ENCODE measurements at regions not wholly inside any gene's neighbourhood (a gene's known extent, or its start where the extent isn't known, plus 50 kb on each side); places are given as distances from the start of the nearest gene placed in this dataset.

DNA sequence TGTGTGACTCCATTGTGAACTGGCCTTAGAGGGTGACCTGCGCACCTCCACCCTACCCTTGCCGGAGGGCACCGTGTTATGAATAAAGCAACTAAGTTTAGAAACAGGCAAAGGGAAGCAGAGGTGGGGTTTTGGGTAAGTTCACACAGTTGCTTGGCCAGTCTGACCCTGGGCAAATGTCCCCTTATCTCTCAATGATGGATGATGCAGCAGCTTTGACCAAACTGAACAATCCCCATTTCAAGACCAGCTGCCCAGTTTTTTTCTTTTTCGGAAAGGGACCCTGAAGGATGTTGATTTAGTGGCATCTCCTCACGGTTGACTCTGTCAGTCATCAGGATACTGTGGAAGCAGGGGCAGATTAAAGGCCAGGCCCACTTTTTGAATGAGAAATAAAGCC lies 68.7 kb upstream of the PRDM1 start (continued):
- TF ChIP-seq, protein P1, sequence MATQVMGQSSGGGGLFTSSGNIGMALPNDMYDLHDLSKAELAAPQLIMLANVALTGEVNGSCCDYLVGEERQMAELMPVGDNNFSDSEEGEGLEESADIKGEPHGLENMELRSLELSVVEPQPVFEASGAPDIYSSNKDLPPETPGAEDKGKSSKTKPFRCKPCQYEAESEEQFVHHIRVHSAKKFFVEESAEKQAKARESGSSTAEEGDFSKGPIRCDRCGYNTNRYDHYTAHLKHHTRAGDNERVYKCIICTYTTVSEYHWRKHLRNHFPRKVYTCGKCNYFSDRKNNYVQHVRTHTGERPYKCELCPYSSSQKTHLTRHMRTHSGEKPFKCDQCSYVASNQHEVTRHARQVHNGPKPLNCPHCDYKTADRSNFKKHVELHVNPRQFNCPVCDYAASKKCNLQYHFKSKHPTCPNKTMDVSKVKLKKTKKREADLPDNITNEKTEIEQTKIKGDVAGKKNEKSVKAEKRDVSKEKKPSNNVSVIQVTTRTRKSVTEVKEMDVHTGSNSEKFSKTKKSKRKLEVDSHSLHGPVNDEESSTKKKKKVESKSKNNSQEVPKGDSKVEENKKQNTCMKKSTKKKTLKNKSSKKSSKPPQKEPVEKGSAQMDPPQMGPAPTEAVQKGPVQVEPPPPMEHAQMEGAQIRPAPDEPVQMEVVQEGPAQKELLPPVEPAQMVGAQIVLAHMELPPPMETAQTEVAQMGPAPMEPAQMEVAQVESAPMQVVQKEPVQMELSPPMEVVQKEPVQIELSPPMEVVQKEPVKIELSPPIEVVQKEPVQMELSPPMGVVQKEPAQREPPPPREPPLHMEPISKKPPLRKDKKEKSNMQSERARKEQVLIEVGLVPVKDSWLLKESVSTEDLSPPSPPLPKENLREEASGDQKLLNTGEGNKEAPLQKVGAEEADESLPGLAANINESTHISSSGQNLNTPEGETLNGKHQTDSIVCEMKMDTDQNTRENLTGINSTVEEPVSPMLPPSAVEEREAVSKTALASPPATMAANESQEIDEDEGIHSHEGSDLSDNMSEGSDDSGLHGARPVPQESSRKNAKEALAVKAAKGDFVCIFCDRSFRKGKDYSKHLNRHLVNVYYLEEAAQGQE (IDR thresholded peaks at IDR 0.05; ENCODE audit: low read depth, low read length), result no peak
- TF ChIP-seq SIN3A (IDR thresholded peaks at IDR 0.05; ENCODE audit: borderline replicate concordance, low read depth, low read length), result no peak

DNA sequence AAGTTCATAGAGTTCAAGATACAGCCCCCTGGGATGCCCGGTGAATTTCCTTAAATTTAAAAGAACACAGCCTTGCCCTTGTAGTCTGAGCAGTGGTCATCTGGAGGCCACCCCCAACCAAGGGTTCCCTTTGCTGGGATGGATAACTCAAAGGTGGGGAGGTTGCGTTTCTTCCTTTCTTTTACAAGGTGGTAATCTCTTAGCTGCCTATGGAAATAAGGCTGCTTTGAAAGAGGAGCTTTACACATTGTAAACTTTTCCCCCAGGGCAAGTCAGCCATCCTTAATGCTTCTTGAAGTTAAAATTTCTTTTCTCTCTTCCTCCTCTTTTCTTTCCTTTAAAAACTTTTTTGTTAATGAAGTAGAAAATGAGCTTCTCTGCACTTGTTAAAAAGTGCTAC lies 71.2 kb upstream of the PRDM1 start:
- Histone ChIP-seq H2AFZ (ENCODE audit: low read depth) (no peak overlapping the region), H3K27ac (ENCODE audit: low read depth in 2 of 2, low read length in 1 of 2) (no peak overlapping the region), H3K9me2 (no peaks in the 10 kb centered on the region), H3F3A (replicated peaks; ENCODE audit: insufficient read depth) (no peaks in the 10 kb centered on the region), H3K4me3 (ENCODE audit: low read depth in 2 of 2, low read length in 1 of 2) (no peak overlapping the region), H3K79me2 (ENCODE audit: insufficient read depth) (no peaks in the 10 kb centered on the region), H3K4me1 (ENCODE audit: control insufficient read depth in 1 of 2, insufficient read depth in 2 of 2, low read depth in 1 of 2, low read length in 1 of 2) (no peaks in the 10 kb centered on the region), H3K36me3 (replicated peaks in 1 of 2; ENCODE audit: control insufficient read depth in 1 of 2, insufficient read depth in 2 of 2, low read length in 1 of 2) (no peaks in the 10 kb centered on the region), H4K20me1 (ENCODE audit: insufficient read depth) (no peaks in the 10 kb centered on the region), H3K9me3 (no peaks in the 10 kb centered on the region), H3K27me3 (ENCODE audit: insufficient read depth) (no peaks in the 10 kb centered on the region), H3K4me2 (no peak overlapping the region), H3K9ac (no peak overlapping the region)
- DNase-seq, result no peak
- ChIA-PET POLR2A (no interaction called here), CTCF (no interaction called here)
- WGBS (ENCODE audit: low lambda C conversion rate), result 33% methylated on average over 2 of the region's 2 CpGs
- TF ChIP-seq YY1 (IDR thresholded peaks at IDR 0.05; ENCODE audit: low read depth), result no peak
- no peak for TF ChIP-seq TAF1 (IDR thresholded peaks at IDR 0.05; ENCODE audit: borderline replicate concordance, low read depth, low read length)
- TF ChIP-seq NFIC (IDR thresholded peaks at IDR 0.05; ENCODE audit: borderline replicate concordance), result no peak
- no peak for TF ChIP-seq NRF1 (IDR thresholded peaks at IDR 0.05; ENCODE audit: low read depth, low read length)
- TF ChIP-seq, protein P2, sequence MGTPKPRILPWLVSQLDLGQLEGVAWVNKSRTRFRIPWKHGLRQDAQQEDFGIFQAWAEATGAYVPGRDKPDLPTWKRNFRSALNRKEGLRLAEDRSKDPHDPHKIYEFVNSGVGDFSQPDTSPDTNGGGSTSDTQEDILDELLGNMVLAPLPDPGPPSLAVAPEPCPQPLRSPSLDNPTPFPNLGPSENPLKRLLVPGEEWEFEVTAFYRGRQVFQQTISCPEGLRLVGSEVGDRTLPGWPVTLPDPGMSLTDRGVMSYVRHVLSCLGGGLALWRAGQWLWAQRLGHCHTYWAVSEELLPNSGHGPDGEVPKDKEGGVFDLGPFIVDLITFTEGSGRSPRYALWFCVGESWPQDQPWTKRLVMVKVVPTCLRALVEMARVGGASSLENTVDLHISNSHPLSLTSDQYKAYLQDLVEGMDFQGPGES (IDR thresholded peaks at IDR 0.05; ENCODE audit: low read depth, low read length), result no peak
- TF ChIP-seq ELF1 (IDR thresholded peaks at IDR 0.05), result no peak
- TF ChIP-seq TCF12 (IDR thresholded peaks at IDR 0.05), result no peak
- TF ChIP-seq TEAD4 (IDR thresholded peaks at IDR 0.05; ENCODE audit: borderline replicate concordance, insufficient read depth), result no peak

DNA sequence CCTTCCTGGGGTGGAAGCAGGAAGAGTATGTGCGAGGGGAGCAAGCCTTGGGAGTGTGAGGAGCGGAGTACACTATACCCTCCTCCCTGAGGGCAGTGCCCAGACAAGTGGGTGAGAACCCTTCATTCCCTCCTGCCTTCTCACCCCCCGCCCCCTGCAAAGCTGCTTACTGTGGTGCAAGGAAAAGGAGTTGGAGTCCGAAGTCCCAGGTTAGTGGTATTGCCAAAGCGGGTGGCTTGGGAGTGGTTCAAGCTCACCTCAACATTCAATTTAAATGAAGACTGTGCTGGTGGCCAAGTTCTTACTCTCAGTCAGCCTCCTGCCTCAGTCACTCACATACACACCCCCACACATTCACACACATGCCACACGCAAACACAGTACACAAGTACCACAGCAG lies 74.7 kb upstream of the PRDM1 start:
- Histone ChIP-seq H4K20me1 (ENCODE audit: insufficient read depth) (no peaks in the 10 kb centered on the region), H3K79me2 (ENCODE audit: insufficient read depth) (no peaks in the 10 kb centered on the region), H3K9ac (no peak overlapping the region), H3F3A (replicated peaks; ENCODE audit: insufficient read depth) (no peaks in the 10 kb centered on the region), H3K4me3 (ENCODE audit: low read depth in 2 of 2, low read length in 1 of 2) (no peak overlapping the region), H3K4me1 (ENCODE audit: control insufficient read depth in 1 of 2, insufficient read depth in 2 of 2, low read depth in 1 of 2, low read length in 1 of 2) (no peaks in the 10 kb centered on the region), H3K36me3 (replicated peaks in 1 of 2; ENCODE audit: control insufficient read depth in 1 of 2, insufficient read depth in 2 of 2, low read length in 1 of 2) (no peaks in the 10 kb centered on the region), H3K9me2 (no peaks in the 10 kb centered on the region), H3K4me2 (no peak overlapping the region), H3K9me3 (no peaks in the 10 kb centered on the region), H2AFZ (ENCODE audit: low read depth) (no peak overlapping the region), H3K27ac (ENCODE audit: low read depth in 2 of 2, low read length in 1 of 2) (no peak overlapping the region), H3K27me3 (ENCODE audit: insufficient read depth) (no peaks in the 10 kb centered on the region)
- ChIA-PET POLR2A (no interaction called here), CTCF (interaction anchor here (0.9 to 1.3 kb wide), 3 partner anchors 9 to 39 kb away, joined by 3 to 5 read pairs (median 3); no protein-coding TSS in a partner anchor)
- DNase-seq, result no peak
- 86% methylated on average over 6 of the region's 6 CpGs for WGBS (ENCODE audit: low lambda C conversion rate)
- TF ChIP-seq, protein P3, sequence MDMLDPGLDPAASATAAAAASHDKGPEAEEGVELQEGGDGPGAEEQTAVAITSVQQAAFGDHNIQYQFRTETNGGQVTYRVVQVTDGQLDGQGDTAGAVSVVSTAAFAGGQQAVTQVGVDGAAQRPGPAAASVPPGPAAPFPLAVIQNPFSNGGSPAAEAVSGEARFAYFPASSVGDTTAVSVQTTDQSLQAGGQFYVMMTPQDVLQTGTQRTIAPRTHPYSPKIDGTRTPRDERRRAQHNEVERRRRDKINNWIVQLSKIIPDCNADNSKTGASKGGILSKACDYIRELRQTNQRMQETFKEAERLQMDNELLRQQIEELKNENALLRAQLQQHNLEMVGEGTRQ (IDR thresholded peaks at IDR 0.05; ENCODE audit: borderline replicate concordance, low read depth, low read length), result no peak
- TF ChIP-seq, protein P4, sequence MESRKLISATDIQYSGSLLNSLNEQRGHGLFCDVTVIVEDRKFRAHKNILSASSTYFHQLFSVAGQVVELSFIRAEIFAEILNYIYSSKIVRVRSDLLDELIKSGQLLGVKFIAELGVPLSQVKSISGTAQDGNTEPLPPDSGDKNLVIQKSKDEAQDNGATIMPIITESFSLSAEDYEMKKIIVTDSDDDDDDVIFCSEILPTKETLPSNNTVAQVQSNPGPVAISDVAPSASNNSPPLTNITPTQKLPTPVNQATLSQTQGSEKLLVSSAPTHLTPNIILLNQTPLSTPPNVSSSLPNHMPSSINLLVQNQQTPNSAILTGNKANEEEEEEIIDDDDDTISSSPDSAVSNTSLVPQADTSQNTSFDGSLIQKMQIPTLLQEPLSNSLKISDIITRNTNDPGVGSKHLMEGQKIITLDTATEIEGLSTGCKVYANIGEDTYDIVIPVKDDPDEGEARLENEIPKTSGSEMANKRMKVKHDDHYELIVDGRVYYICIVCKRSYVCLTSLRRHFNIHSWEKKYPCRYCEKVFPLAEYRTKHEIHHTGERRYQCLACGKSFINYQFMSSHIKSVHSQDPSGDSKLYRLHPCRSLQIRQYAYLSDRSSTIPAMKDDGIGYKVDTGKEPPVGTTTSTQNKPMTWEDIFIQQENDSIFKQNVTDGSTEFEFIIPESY (IDR thresholded peaks at IDR 0.05; ENCODE audit: borderline replicate concordance, low read depth), result no peak
- TF ChIP-seq, protein P2 (IDR thresholded peaks at IDR 0.05; ENCODE audit: low read depth, low read length), result no peak
- TF ChIP-seq, protein P1 (IDR thresholded peaks at IDR 0.05; ENCODE audit: low read depth, low read length), result no peak
- TF ChIP-seq TCF12 (IDR thresholded peaks at IDR 0.05) (no peak), YY1 (IDR thresholded peaks at IDR 0.05; ENCODE audit: low read depth) (no peak)
